OCI-LY7 (cell line): ENCODE measurements at regions not wholly inside any gene's neighbourhood (a gene's known extent, or its start where the extent isn't known, plus 50 kb on each side); places are given as distances from the start of the nearest gene placed in this dataset.

Experiments used
- CTCF ChIP-seq: fragments of 200-600 bp; sonication (generic); conservative IDR thresholded peaks from 2 replicates; pipeline ENCODE4 v1.5.1; 2014; ENCODE audit warnings: mild to moderate bottlenecking, antibody characterized with exemption, low read length, moderate library complexity, mixed read lengths
- EZH2phosphoT487 ChIP-seq: fragments of 200-600 bp; sonication (generic); IDR thresholded peaks from 2 replicates; pipeline ENCODE4 v1.6.1; 2018; ENCODE audit warnings: low read depth, borderline replicate concordance, mild to moderate bottlenecking, mixed run types, antibody characterized with exemption, low read length, moderate library complexity, mixed read lengths

DNA sequence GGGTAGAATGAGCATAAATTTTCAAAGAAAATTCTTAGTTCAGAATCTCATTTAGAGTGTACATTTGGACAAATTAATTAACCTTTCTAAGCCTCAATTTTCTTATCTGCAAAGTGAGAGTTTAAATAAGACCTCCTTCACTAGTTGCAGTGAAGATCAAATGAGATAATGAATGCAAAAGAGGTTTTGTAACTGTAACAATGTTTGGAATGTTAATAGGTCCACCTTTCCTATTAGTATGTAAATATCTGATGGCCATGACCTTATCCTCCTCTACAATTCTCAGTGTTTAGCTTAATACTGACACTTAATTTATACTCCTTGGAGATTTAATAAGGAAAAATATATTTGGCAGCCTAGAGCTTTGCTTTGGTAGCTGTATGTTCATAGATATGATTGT is 138.8 kb downstream of the GABRG1 start:
- TF ChIP-seq CTCF (no peak), EZH2phosphoT487 (no peak)
